SJCRH30 (cell line): ENCODE measurements at regions not wholly inside any gene's neighbourhood (a gene's known extent, or its start where the extent isn't known, plus 50 kb on each side); places are given as distances from the start of the nearest gene placed in this dataset.
"Not testable (repeated sequence)": the region's sequence is repeated elsewhere in the genome, so short reads cannot be mapped to it uniquely, and the experiment has no call there.

ENCODE experiments used
- DNase-seq, 2 experiments: peaks; one replicate each; pipeline ENCODE4 v3.0.0-alpha.2; 2015 to 2020
- H3K27ac ChIP-seq: fragments of 250-450 bp; sonication (Bioruptor Pico); 2 replicates; pipeline ENCODE4 v1.5.1; 2020; ENCODE audit warnings: mild to moderate bottlenecking, moderate library complexity
- H3K27me3 ChIP-seq: fragments of 250-450 bp; sonication (Bioruptor Pico); 2 replicates; pipeline ENCODE4 v1.5.1; 2020; ENCODE audit warnings: mild to moderate bottlenecking, moderate library complexity
- H3K36me3 ChIP-seq: fragments of 250-450 bp; sonication (Bioruptor Pico); 2 replicates; pipeline ENCODE4 v1.5.1; 2020; ENCODE audit warnings: mild to moderate bottlenecking, moderate library complexity
- H3K4me1 ChIP-seq: fragments of 250-450 bp; sonication (Bioruptor Pico); 2 replicates; pipeline ENCODE4 v1.5.1; 2020; ENCODE audit warnings: mild to moderate bottlenecking, moderate library complexity
- H3K4me3 ChIP-seq: fragments of 250-450 bp; sonication (Bioruptor Pico); 2 replicates; pipeline ENCODE4 v1.5.1; 2020; ENCODE audit warnings: mild to moderate bottlenecking, moderate library complexity
- H3K9me3 ChIP-seq: fragments of 250-450 bp; sonication (Bioruptor Pico); replicated peaks from 2 replicates; pipeline ENCODE4 v1.5.1; 2020; ENCODE audit warnings: mild to moderate bottlenecking, moderate library complexity

DNA sequence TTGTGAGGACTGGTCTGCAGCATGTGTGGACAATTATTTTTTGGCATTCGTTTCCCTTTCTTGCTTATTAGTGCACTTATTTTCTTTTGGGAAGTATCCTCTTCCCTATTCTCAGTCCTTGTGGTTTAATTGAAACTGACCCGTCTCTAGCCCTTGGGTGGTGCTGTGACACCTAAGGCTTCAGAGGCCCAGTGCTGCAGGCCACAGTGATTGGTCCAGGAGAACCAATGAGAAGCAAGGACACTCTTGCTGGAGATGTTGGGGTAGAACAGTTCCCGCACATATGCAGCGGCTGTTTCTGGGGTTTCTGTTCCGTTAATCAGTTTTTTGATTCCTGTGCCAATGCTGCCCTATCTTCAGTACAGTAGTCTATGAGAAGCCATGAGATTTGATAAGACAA, 195.3 kb downstream of the IL20RB start:
- not testable (repeated sequence) for H3K9me3 ChIP-seq, H3K4me3 ChIP-seq, H3K4me1 ChIP-seq, H3K27me3 ChIP-seq, H3K27ac ChIP-seq, H3K36me3 ChIP-seq
- DNase-seq, result peak; percentile 60 to 74

DNA sequence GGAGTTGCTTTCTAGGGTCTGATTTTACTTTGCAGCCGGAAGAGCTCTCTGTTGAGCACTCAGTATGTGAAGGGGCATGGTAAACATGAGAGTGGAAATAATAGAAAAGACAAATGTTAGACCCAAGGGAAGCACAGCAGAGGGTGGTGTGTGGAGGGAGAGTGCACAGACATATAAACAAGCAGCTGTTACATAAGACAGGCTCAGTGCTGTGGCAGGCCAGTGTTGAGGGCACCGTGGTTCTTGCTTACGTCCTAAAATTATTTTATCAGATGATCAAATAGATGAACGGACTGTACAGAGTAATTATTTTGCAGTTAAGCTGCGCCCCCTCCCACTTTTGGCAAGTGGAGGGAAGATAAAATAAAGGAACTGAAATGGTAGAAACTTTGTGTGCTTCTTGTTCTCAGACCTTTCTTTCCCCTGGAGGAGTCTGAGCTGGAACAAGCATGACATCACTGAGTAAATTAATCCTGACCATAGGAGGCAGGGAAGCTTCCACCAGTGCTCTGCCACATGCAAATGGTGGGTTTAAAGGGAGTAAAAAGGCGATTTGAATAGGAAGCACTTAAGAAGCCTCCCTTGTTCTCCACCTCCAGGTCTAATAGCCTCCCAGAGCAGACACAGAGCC, 205.6 kb downstream of the IL20RB start:
- peak; percentile 68 to 86 for DNase-seq
- H3K4me1 ChIP-seq, result peaks cover 32% of the 10 kb centered on the region
- H3K27ac ChIP-seq, result peak overlapping the region; percentile 80
- H3K4me3 ChIP-seq, result peak overlapping the region; percentile 53
- no peaks in the 10 kb centered on the region for H3K9me3 ChIP-seq
- H3K36me3 ChIP-seq, result no peaks in the 10 kb centered on the region
- no peaks in the 10 kb centered on the region for H3K27me3 ChIP-seq

DNA sequence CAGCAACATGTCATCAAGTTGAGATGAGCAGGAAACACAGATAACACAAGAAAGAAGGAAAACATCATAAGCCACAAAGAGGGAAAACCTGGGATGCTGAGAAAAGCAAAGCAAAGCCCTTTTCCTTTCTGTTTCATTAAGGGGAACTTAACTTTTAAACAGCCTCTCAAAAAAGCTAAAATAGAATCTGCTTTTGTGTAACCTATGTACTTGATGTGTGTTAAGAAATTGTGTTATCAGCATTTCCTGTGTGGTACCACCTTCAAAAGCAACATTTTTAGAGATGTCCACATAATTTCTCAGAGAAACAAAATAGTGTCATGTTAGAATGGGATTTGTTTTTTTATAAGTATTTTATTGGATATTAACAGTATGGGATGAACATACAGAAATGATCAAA, 206.2 kb downstream of the IL20RB start:
- Histone ChIP-seq H3K27me3 (no peaks in the 10 kb centered on the region), H3K4me3 (peak overlapping the region; percentile 53), H3K27ac (peak overlapping the region; percentile 80), H3K9me3 (no peaks in the 10 kb centered on the region), H3K4me1 (peaks cover 32% of the 10 kb centered on the region), H3K36me3 (no peaks in the 10 kb centered on the region)
- DNase-seq, result no peak

DNA sequence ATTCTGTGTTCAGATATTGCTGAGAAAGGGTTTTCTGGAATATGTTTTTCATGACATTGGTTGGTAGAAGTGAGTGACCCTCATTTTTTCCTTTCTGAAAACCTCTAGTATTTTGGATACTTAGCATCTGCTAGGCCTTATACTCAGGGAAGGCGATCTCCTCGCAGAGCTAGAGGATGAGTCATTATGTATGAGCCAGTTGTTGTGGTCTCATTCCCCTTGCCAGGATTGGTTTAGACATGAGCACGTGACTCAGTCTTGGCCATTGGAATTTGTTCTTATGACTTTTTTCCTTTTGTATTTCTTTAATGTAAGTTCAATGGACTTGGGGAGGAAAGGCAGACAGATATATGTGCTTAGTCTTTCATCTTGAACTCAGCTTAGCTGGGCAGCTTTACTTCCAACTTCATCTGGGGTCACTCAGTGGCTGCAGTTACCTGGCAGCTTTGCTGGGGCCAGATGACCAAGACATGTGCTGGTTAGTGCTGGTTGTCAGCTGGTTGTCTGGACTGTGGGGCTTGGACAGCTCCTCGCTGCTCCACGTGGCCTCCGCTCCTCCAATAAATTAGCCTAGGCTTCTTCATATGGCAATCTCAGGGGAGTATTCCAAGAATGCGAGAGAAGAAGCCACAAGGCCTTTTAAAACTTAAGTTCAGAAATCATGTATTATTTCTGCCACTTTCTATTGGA, 207.5 kb downstream of the IL20RB start:
- peak; percentile 67 to 79 for DNase-seq
- H3K36me3 ChIP-seq, result no peaks in the 10 kb centered on the region
- H3K4me1 ChIP-seq, result peaks cover 32% of the 10 kb centered on the region
- H3K27me3 ChIP-seq, result no peaks in the 10 kb centered on the region
- peak overlapping the region; percentile 14; the same call in 1 of the 2 replicates for H3K27ac ChIP-seq
- no peak overlapping the region for H3K4me3 ChIP-seq
- no peaks in the 10 kb centered on the region for H3K9me3 ChIP-seq

DNA sequence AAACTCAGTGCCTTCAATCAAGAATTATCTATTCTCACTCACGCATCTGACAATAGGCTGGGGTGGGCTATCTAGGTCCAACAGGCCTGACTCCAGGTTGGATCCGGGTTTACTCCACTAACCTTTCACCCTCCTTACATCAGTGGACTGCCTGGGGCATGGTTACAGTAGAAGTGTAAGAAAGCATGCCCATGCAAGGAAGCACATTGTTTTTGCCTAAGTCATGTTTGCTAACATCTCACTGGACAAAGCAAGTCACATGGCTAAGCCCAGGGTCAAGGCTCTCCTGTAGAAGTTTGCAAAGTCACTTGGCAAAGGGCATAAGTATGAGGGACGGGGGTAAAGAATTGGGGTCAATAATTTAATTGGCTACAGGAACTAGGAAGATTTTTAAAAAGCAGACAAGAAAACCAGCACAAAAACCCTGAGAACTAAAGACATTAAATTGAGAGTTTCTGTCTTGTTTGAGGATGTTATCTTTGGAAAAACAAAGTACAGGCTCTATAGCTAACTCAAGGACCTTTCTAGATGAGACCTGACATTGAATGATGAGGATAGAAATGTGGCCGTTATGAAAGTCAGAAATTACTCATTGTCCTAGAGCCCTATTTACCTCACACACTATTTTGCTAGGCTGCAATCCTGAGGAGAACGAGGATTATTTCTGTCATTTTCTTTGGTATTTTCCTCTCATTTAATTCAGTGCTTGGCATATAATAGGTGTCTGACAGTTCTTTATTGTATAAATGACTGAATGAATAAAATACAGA, 214.2 kb downstream of the IL20RB start:
- Histone ChIP-seq H3K4me1 (peaks cover 5% of the 10 kb centered on the region), H3K9me3 (no peaks in the 10 kb centered on the region), H3K27ac (no peak overlapping the region), H3K4me3 (no peak overlapping the region), H3K36me3 (no peaks in the 10 kb centered on the region), H3K27me3 (no peaks in the 10 kb centered on the region)
- peak in 1 of 2 experiments; percentile 5 for DNase-seq

DNA sequence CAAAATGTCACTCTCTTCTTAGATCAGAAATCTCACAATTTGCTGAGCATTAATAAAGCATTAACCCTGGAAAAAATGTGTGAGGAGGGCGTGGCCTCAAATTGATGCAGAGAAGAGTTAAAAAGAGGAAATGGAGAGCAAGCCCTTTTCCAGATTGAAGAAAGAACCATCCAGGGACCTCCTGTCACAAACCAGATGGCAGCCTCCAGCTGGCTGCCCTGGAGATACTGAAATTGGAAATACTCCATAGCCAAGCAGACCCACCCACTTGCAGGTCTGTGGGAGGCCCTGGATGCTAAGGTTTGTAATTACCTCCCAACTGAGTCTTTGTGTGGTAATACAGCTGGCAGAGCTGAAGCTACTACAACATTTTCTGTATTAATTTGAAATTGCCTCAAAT, 214.9 kb downstream of the IL20RB start:
- DNase-seq, result no peak
- no peaks in the 10 kb centered on the region for H3K9me3 ChIP-seq
- H3K36me3 ChIP-seq, result no peaks in the 10 kb centered on the region
- H3K4me3 ChIP-seq, result no peak overlapping the region
- peaks cover 5% of the 10 kb centered on the region for H3K4me1 ChIP-seq
- no peaks in the 10 kb centered on the region for H3K27me3 ChIP-seq
- no peak overlapping the region for H3K27ac ChIP-seq

DNA sequence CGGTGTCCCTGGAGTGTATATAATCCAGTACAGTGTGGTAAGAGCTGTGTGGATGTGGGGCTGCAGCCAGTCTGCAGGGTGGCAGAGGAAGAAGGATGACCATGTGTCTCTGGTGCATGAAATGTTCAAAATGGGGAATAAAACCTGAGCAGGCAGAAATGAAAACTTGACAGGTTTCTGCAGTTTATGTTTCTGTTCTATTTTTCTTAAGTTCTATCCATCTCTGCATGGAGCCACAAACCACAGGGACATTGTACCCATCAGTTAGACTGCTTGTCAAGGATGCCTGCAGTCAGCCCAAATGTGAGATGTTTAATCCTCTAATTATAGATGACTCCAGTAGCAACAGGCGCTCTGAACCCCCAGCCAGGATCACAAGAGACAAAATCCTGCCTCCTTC, 216.7 kb downstream of the IL20RB start:
- peaks cover 5% of the 10 kb centered on the region for H3K4me1 ChIP-seq
- H3K36me3 ChIP-seq, result no peaks in the 10 kb centered on the region
- no peak for DNase-seq
- H3K9me3 ChIP-seq, result 0 out of 2 replicates have a peak, but pooled peaks cover under 1% of the 10 kb centered on the region
- no peak overlapping the region for H3K27ac ChIP-seq
- H3K27me3 ChIP-seq, result no peaks in the 10 kb centered on the region
- H3K4me3 ChIP-seq, result no peak overlapping the region

DNA sequence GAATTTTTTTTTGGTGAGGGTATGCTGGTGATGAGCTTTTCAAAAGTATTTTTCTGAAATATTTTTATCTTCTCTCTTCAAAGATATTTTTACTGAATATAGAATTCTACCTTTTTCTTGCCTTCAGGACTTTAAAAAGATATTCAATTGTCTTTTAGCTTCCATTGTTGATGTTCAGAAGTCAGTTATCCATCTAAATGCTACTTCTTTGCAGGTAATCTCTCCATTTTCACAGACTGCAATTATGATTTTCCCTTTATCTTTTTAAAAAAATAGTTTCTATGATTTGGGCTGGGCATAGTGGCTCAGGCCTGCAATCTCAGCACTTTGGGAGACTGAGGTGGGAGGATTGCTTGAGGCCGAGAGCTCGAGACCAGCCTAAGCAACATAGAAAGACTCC, 222.4 kb downstream of the IL20RB start:
- no peak overlapping the region for H3K4me3 ChIP-seq
- no peaks in the 10 kb centered on the region for H3K36me3 ChIP-seq
- no peak overlapping the region for H3K27ac ChIP-seq
- DNase-seq, result no peak
- no peaks in the 10 kb centered on the region for H3K4me1 ChIP-seq
- H3K9me3 ChIP-seq, result peaks cover 2% of the 10 kb centered on the region
- H3K27me3 ChIP-seq, result no peaks in the 10 kb centered on the region

DNA sequence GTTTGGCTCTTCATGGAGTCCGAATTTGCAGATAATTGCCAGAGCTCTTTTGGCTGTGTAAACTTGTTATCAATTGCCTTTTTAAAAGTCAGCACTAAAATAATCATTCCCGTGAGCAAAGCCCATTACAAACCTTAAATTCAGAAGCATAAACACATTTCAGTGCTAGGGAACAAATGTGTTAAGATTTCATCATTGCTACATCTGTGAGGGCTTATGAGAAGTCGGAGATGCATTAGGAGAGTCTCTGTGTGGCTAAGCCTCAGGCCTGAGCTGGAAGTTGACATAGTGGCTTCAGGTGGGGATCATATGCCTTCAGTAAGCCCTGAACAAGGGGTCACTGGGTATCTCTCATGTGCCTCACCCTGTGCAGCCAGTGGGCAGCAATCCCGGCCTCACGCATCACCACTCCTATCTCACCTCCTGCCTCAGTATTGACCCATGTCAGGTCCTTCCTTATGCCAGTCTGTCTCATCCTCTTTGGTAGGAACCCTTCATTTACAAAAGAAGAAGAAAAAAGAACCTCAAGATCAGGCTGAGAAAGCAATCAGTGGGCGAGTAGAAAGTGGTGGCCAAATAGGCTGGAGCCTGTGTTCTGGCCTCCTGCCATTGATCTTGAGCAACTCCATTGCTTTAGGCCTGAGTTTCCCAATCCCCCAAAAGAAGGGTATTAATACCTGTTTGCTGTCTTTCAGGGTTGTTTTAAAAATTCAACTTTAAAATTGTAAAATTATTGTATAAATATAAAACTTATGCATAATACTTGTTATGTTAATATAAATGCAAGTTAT, 233.5 kb downstream of the IL20RB start:
- Histone ChIP-seq H3K27me3 (no peaks in the 10 kb centered on the region), H3K27ac (no peak overlapping the region), H3K9me3 (no peaks in the 10 kb centered on the region), H3K4me3 (no peak overlapping the region), H3K4me1 (no peaks in the 10 kb centered on the region), H3K36me3 (no peaks in the 10 kb centered on the region)
- DNase-seq, result no peak

DNA sequence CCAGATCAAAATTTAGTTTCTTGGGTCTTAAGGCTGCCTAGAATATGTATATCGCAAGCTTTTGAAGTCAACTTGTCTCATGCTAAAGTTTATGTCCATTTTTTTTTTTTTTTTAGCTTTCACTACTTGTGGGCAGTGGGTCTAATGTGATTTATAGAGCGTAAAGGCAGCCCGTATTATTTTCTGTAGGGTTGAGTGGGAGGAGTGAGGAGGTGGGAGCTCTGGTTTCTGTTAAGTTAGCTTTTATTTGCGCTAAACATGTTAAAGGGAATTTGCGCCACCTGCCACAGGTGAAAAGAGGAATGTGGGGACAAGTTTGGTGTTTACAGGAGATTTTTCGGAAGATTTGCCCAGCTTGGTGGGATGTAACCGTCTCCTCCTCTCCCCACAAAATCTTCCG, 234.2 kb downstream of the IL20RB start:
- no peak for DNase-seq
- H3K27ac ChIP-seq, result no peak overlapping the region
- H3K4me3 ChIP-seq, result no peak overlapping the region
- no peaks in the 10 kb centered on the region for H3K4me1 ChIP-seq
- no peaks in the 10 kb centered on the region for H3K9me3 ChIP-seq
- H3K36me3 ChIP-seq, result no peaks in the 10 kb centered on the region
- H3K27me3 ChIP-seq, result no peaks in the 10 kb centered on the region

DNA sequence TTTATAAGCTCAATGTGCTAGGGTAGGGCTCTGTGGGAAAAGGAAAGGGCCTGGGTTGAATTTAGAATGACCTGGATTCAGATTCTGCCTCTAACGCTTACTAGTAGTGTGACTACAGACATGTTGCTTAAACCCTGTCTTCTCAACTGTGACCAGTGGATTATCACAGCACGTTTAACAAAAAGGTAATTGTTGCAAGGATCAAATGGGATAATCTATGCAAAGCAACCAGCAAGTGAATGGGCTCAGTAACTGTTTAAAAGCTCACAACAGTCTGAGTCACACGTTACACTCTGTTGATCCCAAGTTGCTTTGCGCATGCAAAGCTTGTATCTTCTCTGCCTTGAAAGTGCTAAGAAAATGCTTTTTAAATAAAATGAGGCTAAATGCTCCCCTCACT, 236.5 kb downstream of the IL20RB start:
- peak in 1 of 2 experiments; percentile 19 for DNase-seq
- H3K27ac ChIP-seq, result no peak overlapping the region
- H3K27me3 ChIP-seq, result no peaks in the 10 kb centered on the region
- H3K4me3 ChIP-seq, result no peak overlapping the region
- H3K36me3 ChIP-seq, result no peaks in the 10 kb centered on the region
- H3K9me3 ChIP-seq, result no peaks in the 10 kb centered on the region; the same call in 1 of the 2 replicates
- no peaks in the 10 kb centered on the region for H3K4me1 ChIP-seq

DNA sequence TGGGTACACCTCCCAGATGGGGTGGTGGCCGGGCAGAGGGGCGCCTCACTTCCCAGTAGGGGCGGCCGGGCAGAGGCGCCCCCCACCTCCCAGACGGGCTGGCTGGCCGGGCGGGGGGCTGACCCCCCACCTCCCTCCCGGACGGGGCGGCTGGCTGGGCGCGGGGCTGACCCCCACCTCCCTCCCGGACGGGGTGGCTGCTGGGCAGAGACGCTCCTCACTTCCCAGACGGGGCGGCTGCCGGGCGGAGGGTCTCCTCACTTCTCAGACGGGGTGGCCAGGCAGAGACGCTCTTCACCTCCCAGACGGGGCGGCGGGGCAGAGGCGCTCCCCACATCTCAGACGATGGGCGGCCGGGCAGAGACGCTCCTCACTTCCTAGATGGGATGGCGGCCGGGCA, 240.6 kb downstream of the IL20RB start:
- H3K27ac ChIP-seq, H3K36me3 ChIP-seq, H3K27me3 ChIP-seq, H3K4me3 ChIP-seq, H3K9me3 ChIP-seq, DNase-seq: not testable (repeated sequence)
- peaks cover 33% of the 10 kb centered on the region for H3K4me1 ChIP-seq

DNA sequence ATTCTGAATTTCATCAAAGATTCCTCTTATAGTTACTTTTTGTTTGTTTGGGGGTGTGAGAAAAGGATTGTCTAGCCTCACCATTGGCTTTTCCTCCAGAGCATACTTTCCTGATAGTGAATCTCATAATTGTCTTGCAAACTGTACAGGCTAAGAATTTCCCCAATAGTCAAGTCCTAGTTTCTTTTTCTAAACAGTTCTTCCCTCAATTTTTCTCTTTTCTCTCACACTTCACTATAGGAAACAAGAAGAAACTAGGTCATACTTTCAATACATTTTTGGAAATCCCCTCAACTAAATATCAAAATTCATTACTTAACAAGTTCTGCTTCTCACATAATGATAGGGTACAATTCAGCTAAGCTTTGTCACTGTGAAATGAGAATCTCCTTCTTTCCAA, 241.9 kb downstream of the IL20RB start:
- H3K9me3 ChIP-seq, result no peaks in the 10 kb centered on the region; the same call in 1 of the 2 replicates
- no peaks in the 10 kb centered on the region for H3K36me3 ChIP-seq
- no peak overlapping the region for H3K27ac ChIP-seq
- H3K27me3 ChIP-seq, result no peaks in the 10 kb centered on the region
- H3K4me1 ChIP-seq, result peaks cover 46% of the 10 kb centered on the region
- no peak for DNase-seq
- H3K4me3 ChIP-seq, result no peak overlapping the region

DNA sequence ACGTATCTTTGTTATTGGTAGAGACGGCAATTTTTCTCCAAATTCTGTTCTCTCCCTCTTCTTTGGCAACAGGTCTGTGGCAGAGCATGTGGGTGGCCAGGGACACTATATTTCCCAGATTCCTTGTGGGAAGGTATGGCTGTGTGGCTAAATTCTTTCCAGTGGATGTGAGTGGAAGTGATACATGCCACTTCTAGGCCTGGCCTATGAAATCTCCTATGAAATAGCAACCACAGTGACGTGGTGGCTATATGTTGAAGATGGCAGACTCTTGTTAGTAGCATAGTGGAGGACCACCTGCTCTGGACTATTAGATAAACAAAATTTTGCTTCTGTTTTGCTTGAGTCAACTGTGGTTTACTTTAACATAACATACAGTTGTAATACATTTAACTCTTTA, 243.3 kb downstream of the IL20RB start:
- Histone ChIP-seq H3K4me1 (peaks cover 60% of the 10 kb centered on the region), H3K27ac (no peak overlapping the region; the same call in 1 of the 2 replicates), H3K4me3 (no peak overlapping the region), H3K9me3 (no peaks in the 10 kb centered on the region; the same call in 1 of the 2 replicates), H3K36me3 (no peaks in the 10 kb centered on the region), H3K27me3 (no peaks in the 10 kb centered on the region)
- DNase-seq, result peak; percentile 54 to 79
